Activated T-helper 17 cell treated with anti-CD3 and anti-CD28 coated beads, Interleukin-2, amount 50 U/mL, for 72 hours (primary cell): ENCODE measurements at regions not wholly inside any gene's neighbourhood (a gene's known extent, or its start where the extent isn't known, plus 50 kb on each side); places are given as distances from the start of the nearest gene placed in this dataset.

Experiments
- ATAC-seq: fragments of 150-1000 bp; cut with Tn5 transposase; replicated peaks from 2 replicates; pipeline ENCODE4 v1.10.0; 2021; ENCODE audit warnings: mild to moderate bottlenecking, moderate library complexity
- H3K27ac Mint-ChIP-seq: one replicate; pipeline ENCODE4 v1.8.0; 2022; ENCODE audit warnings: mixed read lengths
- H3K27me3 Mint-ChIP-seq: one replicate; pipeline ENCODE4 v1.8.0; 2022; ENCODE audit warnings: mixed read lengths
- H3K36me3 Mint-ChIP-seq: one replicate; pipeline ENCODE4 v1.8.0; 2022; ENCODE audit warnings: low read depth, mild to moderate bottlenecking, mixed read lengths
- H3K4me1 Mint-ChIP-seq: one replicate; pipeline ENCODE4 v1.8.0; 2022; ENCODE audit warnings: mixed read lengths
- H3K4me3 Mint-ChIP-seq: one replicate; pipeline ENCODE4 v1.8.0; 2022; ENCODE audit warnings: mild to moderate bottlenecking, mixed read lengths
- H3K9me3 Mint-ChIP-seq: one replicate; pipeline ENCODE4 v1.8.0; 2022; ENCODE audit warnings: mixed read lengths

- no peak overlapping the region for H3K4me3 Mint-ChIP-seq
- no peak overlapping the region for H3K27ac Mint-ChIP-seq
- ATAC-seq, result no peak
- H3K36me3 Mint-ChIP-seq, result no peaks in the 10 kb centered on the region
- H3K27me3 Mint-ChIP-seq, result no peaks in the 10 kb centered on the region
- peaks cover 18% of the 10 kb centered on the region for H3K9me3 Mint-ChIP-seq
- H3K4me1 Mint-ChIP-seq, result no peaks in the 10 kb centered on the region
These were observed 362.9 kb upstream of the POU3F2 start for GRCh38 chr6:98471444-98471843.

- H3K36me3 Mint-ChIP-seq, result no peaks in the 10 kb centered on the region
- peaks cover 12% of the 10 kb centered on the region for H3K9me3 Mint-ChIP-seq
- no peaks in the 10 kb centered on the region for H3K4me1 Mint-ChIP-seq
- no peak overlapping the region for H3K27ac Mint-ChIP-seq
- H3K27me3 Mint-ChIP-seq, result no peaks in the 10 kb centered on the region
- ATAC-seq, result no peak
- H3K4me3 Mint-ChIP-seq, result no peak overlapping the region
These were observed 357.1 kb upstream of the POU3F2 start for GRCh38 chr6:98477231-98477630.

GRCh38 chr6:98484696-98485095 lies 349.7 kb upstream of the POU3F2 start:
- H3K4me1 Mint-ChIP-seq, result no peaks in the 10 kb centered on the region
- H3K36me3 Mint-ChIP-seq, result no peaks in the 10 kb centered on the region
- no peak overlapping the region for H3K4me3 Mint-ChIP-seq
- no peak for ATAC-seq
- H3K27ac Mint-ChIP-seq, result no peak overlapping the region
- no peaks in the 10 kb centered on the region for H3K27me3 Mint-ChIP-seq
- H3K9me3 Mint-ChIP-seq, result peaks cover 13% of the 10 kb centered on the region

- H3K27me3 Mint-ChIP-seq, result no peaks in the 10 kb centered on the region
- H3K4me3 Mint-ChIP-seq, result no peak overlapping the region
- ATAC-seq, result no peak
- no peaks in the 10 kb centered on the region for H3K4me1 Mint-ChIP-seq
- H3K36me3 Mint-ChIP-seq, result no peaks in the 10 kb centered on the region
- peaks cover 4% of the 10 kb centered on the region for H3K9me3 Mint-ChIP-seq
- H3K27ac Mint-ChIP-seq, result no peak overlapping the region
These were observed 348.8 kb upstream of the POU3F2 start for GRCh38 chr6:98485593-98485992.

- Mint-ChIP-seq H3K36me3 (no peaks in the 10 kb centered on the region), H3K4me3 (no peak overlapping the region), H3K9me3 (peaks cover 4% of the 10 kb centered on the region), H3K27me3 (peaks cover 3% of the 10 kb centered on the region), H3K27ac (no peak overlapping the region), H3K4me1 (no peaks in the 10 kb centered on the region)
- no peak for ATAC-seq
These were observed 348.3 kb upstream of the POU3F2 start for GRCh38 chr6:98486057-98486456.

- Mint-ChIP-seq H3K9me3 (peaks cover 4% of the 10 kb centered on the region), H3K36me3 (no peaks in the 10 kb centered on the region), H3K4me1 (no peaks in the 10 kb centered on the region), H3K4me3 (no peak overlapping the region), H3K27me3 (peaks cover 4% of the 10 kb centered on the region), H3K27ac (no peak overlapping the region)
- ATAC-seq, result no peak
These were observed 346.8 kb upstream of the POU3F2 start for GRCh38 chr6:98487612-98488011.

GRCh38 chr6:98498144-98498775 lies 336.1 kb upstream of the POU3F2 start:
- H3K4me1 Mint-ChIP-seq, result no peaks in the 10 kb centered on the region
- H3K4me3 Mint-ChIP-seq, result no peak overlapping the region

GRCh38 chr6:98498866-98499265 lies 335.5 kb upstream of the POU3F2 start:
- Mint-ChIP-seq H3K27ac (no peak overlapping the region), H3K27me3 (no peaks in the 10 kb centered on the region), H3K36me3 (no peaks in the 10 kb centered on the region), H3K4me3 (no peak overlapping the region), H3K9me3 (no peaks in the 10 kb centered on the region), H3K4me1 (no peaks in the 10 kb centered on the region)
- no peak for ATAC-seq

More at GRCh38 chr6:98498144-98498775, 336.1 kb upstream of the POU3F2 start:
- Mint-ChIP-seq H3K27me3 (no peaks in the 10 kb centered on the region), H3K27ac (no peak overlapping the region), H3K9me3 (no peaks in the 10 kb centered on the region), H3K36me3 (no peaks in the 10 kb centered on the region)
- no peak for ATAC-seq

GRCh38 chr6:98514073-98514720 lies 320.2 kb upstream of the POU3F2 start:
- Mint-ChIP-seq H3K9me3 (peaks cover 3% of the 10 kb centered on the region), H3K36me3 (no peaks in the 10 kb centered on the region), H3K4me1 (no peaks in the 10 kb centered on the region), H3K27me3 (no peaks in the 10 kb centered on the region), H3K4me3 (no peak overlapping the region), H3K27ac (no peak overlapping the region)
- ATAC-seq, result no peak

- Mint-ChIP-seq H3K27ac (no peak overlapping the region), H3K4me1 (no peaks in the 10 kb centered on the region), H3K4me3 (no peak overlapping the region), H3K27me3 (no peaks in the 10 kb centered on the region), H3K36me3 (no peaks in the 10 kb centered on the region), H3K9me3 (peaks cover 3% of the 10 kb centered on the region)
- no peak for ATAC-seq
These were observed 319.6 kb upstream of the POU3F2 start for GRCh38 chr6:98514796-98515195.

- Mint-ChIP-seq H3K4me1 (no peaks in the 10 kb centered on the region), H3K27me3 (no peaks in the 10 kb centered on the region), H3K4me3 (no peak overlapping the region), H3K27ac (no peak overlapping the region), H3K9me3 (peaks cover 3% of the 10 kb centered on the region), H3K36me3 (no peaks in the 10 kb centered on the region)
- no peak for ATAC-seq
These were observed 318.2 kb upstream of the POU3F2 start for GRCh38 chr6:98516206-98516605.

GRCh38 chr6:98516866-98517265 lies 317.5 kb upstream of the POU3F2 start:
- H3K4me1 Mint-ChIP-seq, result no peaks in the 10 kb centered on the region
- no peaks in the 10 kb centered on the region for H3K27me3 Mint-ChIP-seq
- no peak overlapping the region for H3K27ac Mint-ChIP-seq
- H3K4me3 Mint-ChIP-seq, result no peak overlapping the region
- no peak for ATAC-seq
- peaks cover 3% of the 10 kb centered on the region for H3K9me3 Mint-ChIP-seq
- H3K36me3 Mint-ChIP-seq, result no peaks in the 10 kb centered on the region

- H3K27ac Mint-ChIP-seq, result no peak overlapping the region
- no peaks in the 10 kb centered on the region for H3K9me3 Mint-ChIP-seq
- ATAC-seq, result no peak
- H3K4me1 Mint-ChIP-seq, result no peaks in the 10 kb centered on the region
- H3K27me3 Mint-ChIP-seq, result no peaks in the 10 kb centered on the region
- H3K36me3 Mint-ChIP-seq, result no peaks in the 10 kb centered on the region
- no peak overlapping the region for H3K4me3 Mint-ChIP-seq
These were observed 308.5 kb upstream of the POU3F2 start for GRCh38 chr6:98525860-98526259.

GRCh38 chr6:98526465-98526864 lies 307.9 kb upstream of the POU3F2 start:
- Mint-ChIP-seq H3K27me3 (no peaks in the 10 kb centered on the region), H3K4me3 (no peak overlapping the region), H3K36me3 (no peaks in the 10 kb centered on the region), H3K4me1 (no peaks in the 10 kb centered on the region), H3K27ac (no peak overlapping the region), H3K9me3 (no peaks in the 10 kb centered on the region)
- ATAC-seq, result no peak

- ATAC-seq, result no peak
- Mint-ChIP-seq H3K36me3 (no peaks in the 10 kb centered on the region), H3K9me3 (no peaks in the 10 kb centered on the region), H3K4me1 (no peaks in the 10 kb centered on the region), H3K4me3 (no peak overlapping the region), H3K27me3 (no peaks in the 10 kb centered on the region), H3K27ac (no peak overlapping the region)
These were observed 305.0 kb upstream of the POU3F2 start for GRCh38 chr6:98529364-98529763.
